ENCODE measurements at regions not wholly inside any gene's neighbourhood (a gene's known extent, or its start where the extent isn't known, plus 50 kb on each side); places are given as distances from the start of the nearest gene placed in this dataset.
"Not testable (repeated sequence)": the region's sequence is repeated elsewhere in the genome, so short reads cannot be mapped to it uniquely, and the experiment has no call there.

- no peaks in the 10 kb centered on the region for H3K4me1 Mint-ChIP-seq (ENCODE audit: low read depth)
- no peaks in the 10 kb centered on the region for H3K36me3 Mint-ChIP-seq (ENCODE audit: low read depth)
- H3K9me3 Mint-ChIP-seq = no peaks in the 10 kb centered on the region
- no peaks in the 10 kb centered on the region for H3K27me3 Mint-ChIP-seq (ENCODE audit: low read depth)
- H3K4me3 Mint-ChIP-seq = no peak overlapping the region
- no peak overlapping the region for H3K27ac Mint-ChIP-seq
Observed at GRCh38 chr2:121839584-121839983, 84.1 kb downstream of the TSN start.

DNA sequence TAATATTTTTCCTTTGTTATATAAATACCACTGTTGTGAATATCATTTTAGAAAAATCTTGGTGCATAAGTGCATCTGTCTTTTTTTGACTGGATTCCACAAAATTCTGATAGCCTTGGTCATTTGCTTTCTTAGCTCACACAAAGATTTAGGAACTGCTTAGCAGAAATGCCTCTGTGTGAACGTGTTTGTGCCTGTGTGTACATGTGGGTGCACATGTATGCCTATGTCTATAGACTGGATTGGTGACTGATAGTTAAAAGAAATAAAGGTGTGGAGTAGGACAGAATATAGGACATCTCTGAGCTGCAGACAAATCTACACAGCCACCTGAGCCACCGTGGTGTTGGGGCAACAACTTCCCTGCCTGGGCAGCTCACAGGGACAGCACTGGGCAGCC, 93.8 kb downstream of the TSN start:
- Mint-ChIP-seq H3K36me3 (ENCODE audit: low read depth) (no peaks in the 10 kb centered on the region), H3K27me3 (ENCODE audit: low read depth) (no peaks in the 10 kb centered on the region), H3K4me1 (ENCODE audit: low read depth) (no peaks in the 10 kb centered on the region), H3K27ac (no peak overlapping the region), H3K9me3 (peaks cover 3% of the 10 kb centered on the region), H3K4me3 (no peak overlapping the region)

GRCh38 chr2:121853149-121853548, 97.7 kb downstream of the TSN start:
- not testable (repeated sequence) for H3K36me3 Mint-ChIP-seq (ENCODE audit: low read depth); H3K4me1 Mint-ChIP-seq (ENCODE audit: low read depth); H3K9me3 Mint-ChIP-seq; H3K4me3 Mint-ChIP-seq; H3K27me3 Mint-ChIP-seq (ENCODE audit: low read depth); H3K27ac Mint-ChIP-seq

GRCh38 chr2:121855510-121855909, 100.1 kb downstream of the TSN start:
- H3K27ac Mint-ChIP-seq = no peak overlapping the region
- H3K36me3 Mint-ChIP-seq (ENCODE audit: low read depth) = no peaks in the 10 kb centered on the region
- no peak overlapping the region for H3K4me3 Mint-ChIP-seq
- H3K4me1 Mint-ChIP-seq (ENCODE audit: low read depth) = no peaks in the 10 kb centered on the region
- peaks cover 3% of the 10 kb centered on the region for H3K9me3 Mint-ChIP-seq
- H3K27me3 Mint-ChIP-seq (ENCODE audit: low read depth) = no peaks in the 10 kb centered on the region

- H3K27ac Mint-ChIP-seq = no peak overlapping the region
- H3K4me3 Mint-ChIP-seq = no peak overlapping the region
- H3K9me3 Mint-ChIP-seq = peaks cover 3% of the 10 kb centered on the region
- no peaks in the 10 kb centered on the region for H3K4me1 Mint-ChIP-seq (ENCODE audit: low read depth)
- H3K36me3 Mint-ChIP-seq (ENCODE audit: low read depth) = no peaks in the 10 kb centered on the region
- no peaks in the 10 kb centered on the region for H3K27me3 Mint-ChIP-seq (ENCODE audit: low read depth)
Observed at GRCh38 chr2:121856360-121856759, 100.9 kb downstream of the TSN start.

DNA sequence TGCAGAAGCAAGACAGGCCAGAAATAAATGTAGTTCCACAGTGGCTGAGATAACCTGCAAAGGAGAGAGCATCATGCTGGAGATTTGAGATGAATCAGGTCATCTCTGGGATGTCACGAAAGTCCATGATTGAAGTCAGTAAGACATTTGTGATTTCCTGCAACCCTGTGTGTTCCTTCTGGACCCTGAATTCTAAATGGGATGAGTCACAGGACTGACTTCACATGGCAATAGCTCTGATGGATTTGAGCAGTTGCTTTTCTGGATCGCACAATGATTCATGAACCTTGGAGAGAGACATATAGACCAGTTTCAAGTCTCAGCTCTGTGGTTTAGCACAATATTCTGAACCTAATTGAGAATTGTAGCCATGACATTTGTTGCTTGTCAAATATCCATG, 102.9 kb downstream of the TSN start:
- H3K4me1 Mint-ChIP-seq (ENCODE audit: low read depth) = no peaks in the 10 kb centered on the region
- H3K27me3 Mint-ChIP-seq (ENCODE audit: low read depth) = no peaks in the 10 kb centered on the region
- H3K4me3 Mint-ChIP-seq = no peak overlapping the region

DNA sequence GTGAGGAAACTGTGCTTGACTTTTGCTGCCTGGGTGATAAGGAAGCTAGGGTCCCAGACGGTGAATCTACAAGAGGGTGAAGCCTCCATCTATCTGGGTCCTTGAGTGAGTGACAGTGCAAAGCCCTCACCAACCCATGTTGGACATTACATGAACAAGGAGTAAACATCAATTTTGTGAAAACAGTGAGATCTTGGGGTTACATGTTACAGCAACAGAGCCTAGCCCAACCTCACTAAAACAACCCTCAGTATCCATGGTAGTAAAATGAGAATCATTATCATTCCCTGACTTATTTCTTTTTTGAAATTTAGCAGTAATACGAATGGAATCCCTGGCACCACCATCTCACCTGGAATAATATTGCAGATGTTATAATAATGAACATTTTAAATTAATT, 103.4 kb downstream of the TSN start:
- Mint-ChIP-seq H3K9me3 (no peaks in the 10 kb centered on the region), H3K4me1 (ENCODE audit: low read depth) (no peaks in the 10 kb centered on the region), H3K27ac (no peak overlapping the region), H3K27me3 (ENCODE audit: low read depth) (no peaks in the 10 kb centered on the region), H3K4me3 (no peak overlapping the region), H3K36me3 (ENCODE audit: low read depth) (no peaks in the 10 kb centered on the region)

More for the DNA sequence above, 102.9 kb downstream of the TSN start:
- Mint-ChIP-seq H3K9me3 (peaks cover 2% of the 10 kb centered on the region), H3K27ac (no peak overlapping the region), H3K36me3 (ENCODE audit: low read depth) (no peaks in the 10 kb centered on the region)

GRCh38 chr2:121860033-121860757, 104.7 kb downstream of the TSN start:
- Mint-ChIP-seq H3K4me1 (ENCODE audit: low read depth) (no peaks in the 10 kb centered on the region), H3K27me3 (ENCODE audit: low read depth) (no peaks in the 10 kb centered on the region), H3K36me3 (ENCODE audit: low read depth) (no peaks in the 10 kb centered on the region), H3K9me3 (no peaks in the 10 kb centered on the region), H3K4me3 (no peak overlapping the region), H3K27ac (no peak overlapping the region)

GRCh38 chr2:121860758-121861227, 105.3 kb downstream of the TSN start:
- Mint-ChIP-seq H3K27me3 (ENCODE audit: low read depth) (no peaks in the 10 kb centered on the region), H3K27ac (no peak overlapping the region), H3K9me3 (no peaks in the 10 kb centered on the region), H3K4me1 (ENCODE audit: low read depth) (no peaks in the 10 kb centered on the region), H3K36me3 (ENCODE audit: low read depth) (no peaks in the 10 kb centered on the region), H3K4me3 (no peak overlapping the region)

DNA sequence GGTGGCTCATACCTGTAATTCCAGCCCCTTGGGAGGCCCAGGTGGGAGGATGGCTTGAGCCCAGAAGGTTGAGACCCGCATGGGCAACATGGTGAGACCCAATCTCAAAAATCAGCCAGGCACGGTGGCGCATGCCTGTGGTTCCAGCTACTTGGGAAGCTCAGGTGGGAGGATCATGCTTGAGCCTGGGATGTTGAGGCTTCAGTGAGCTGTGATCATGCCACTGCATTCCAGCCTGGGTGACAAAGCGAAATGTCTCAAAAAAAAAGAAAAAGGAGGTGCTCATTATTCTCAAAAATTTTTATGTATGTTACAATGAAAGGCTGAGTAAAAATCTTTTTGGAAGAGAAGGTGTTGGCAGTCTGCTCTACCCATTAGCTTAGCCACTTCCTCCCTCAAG, 106.8 kb downstream of the TSN start:
- H3K4me3 Mint-ChIP-seq = no peak overlapping the region
- H3K4me1 Mint-ChIP-seq (ENCODE audit: low read depth) = no peaks in the 10 kb centered on the region
- H3K9me3 Mint-ChIP-seq = no peaks in the 10 kb centered on the region
- no peaks in the 10 kb centered on the region for H3K27me3 Mint-ChIP-seq (ENCODE audit: low read depth)
- H3K36me3 Mint-ChIP-seq (ENCODE audit: low read depth) = no peaks in the 10 kb centered on the region
- no peak overlapping the region for H3K27ac Mint-ChIP-seq

- H3K9me3 Mint-ChIP-seq = no peaks in the 10 kb centered on the region
- no peaks in the 10 kb centered on the region for H3K4me1 Mint-ChIP-seq (ENCODE audit: low read depth)
- H3K27me3 Mint-ChIP-seq (ENCODE audit: low read depth) = no peaks in the 10 kb centered on the region
- no peak overlapping the region for H3K27ac Mint-ChIP-seq
- no peaks in the 10 kb centered on the region for H3K36me3 Mint-ChIP-seq (ENCODE audit: low read depth)
- H3K4me3 Mint-ChIP-seq = no peak overlapping the region
Observed at GRCh38 chr2:121865914-121866313, 110.5 kb downstream of the TSN start.

DNA sequence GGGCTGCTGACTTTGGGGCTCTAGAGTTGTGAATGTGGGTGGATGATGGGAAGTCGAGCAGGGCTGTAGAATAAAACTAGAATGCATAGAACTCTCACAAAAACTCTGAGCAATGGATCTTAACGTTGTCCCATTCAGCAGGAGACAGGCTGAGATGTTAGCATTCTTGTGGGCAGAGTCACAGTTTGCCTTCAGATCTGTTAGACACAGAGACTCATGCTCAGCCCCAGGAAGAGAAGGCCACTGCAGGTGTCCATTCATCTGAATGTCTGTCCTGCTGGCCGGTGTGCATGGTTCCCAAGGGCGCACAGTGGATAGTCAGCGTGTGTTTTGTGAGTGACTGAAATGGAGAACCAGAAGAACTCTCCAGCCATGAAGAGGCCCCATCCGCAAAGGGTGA, 111.3 kb downstream of the TSN start:
- Mint-ChIP-seq H3K4me3 (no peak overlapping the region), H3K4me1 (ENCODE audit: low read depth) (no peaks in the 10 kb centered on the region), H3K9me3 (no peaks in the 10 kb centered on the region), H3K27me3 (ENCODE audit: low read depth) (no peaks in the 10 kb centered on the region), H3K27ac (no peak overlapping the region), H3K36me3 (ENCODE audit: low read depth) (no peaks in the 10 kb centered on the region)

GRCh38 chr2:121868652-121869051, 113.2 kb downstream of the TSN start:
- H3K36me3 Mint-ChIP-seq (ENCODE audit: low read depth) = no peaks in the 10 kb centered on the region
- no peaks in the 10 kb centered on the region for H3K9me3 Mint-ChIP-seq
- H3K27me3 Mint-ChIP-seq (ENCODE audit: low read depth) = no peaks in the 10 kb centered on the region
- no peak overlapping the region for H3K27ac Mint-ChIP-seq
- H3K4me1 Mint-ChIP-seq (ENCODE audit: low read depth) = no peaks in the 10 kb centered on the region
- no peak overlapping the region for H3K4me3 Mint-ChIP-seq

- H3K4me3 Mint-ChIP-seq = no peak overlapping the region
- no peaks in the 10 kb centered on the region for H3K4me1 Mint-ChIP-seq (ENCODE audit: low read depth)
- H3K27me3 Mint-ChIP-seq (ENCODE audit: low read depth) = no peaks in the 10 kb centered on the region
- H3K27ac Mint-ChIP-seq = no peak overlapping the region
- H3K36me3 Mint-ChIP-seq (ENCODE audit: low read depth) = no peaks in the 10 kb centered on the region
- H3K9me3 Mint-ChIP-seq = no peaks in the 10 kb centered on the region
Observed at GRCh38 chr2:121869363-121869762, 113.9 kb downstream of the TSN start.

GRCh38 chr2:121869873-121870272, 114.4 kb downstream of the TSN start:
- H3K27ac Mint-ChIP-seq = no peak overlapping the region
- H3K36me3 Mint-ChIP-seq (ENCODE audit: low read depth) = no peaks in the 10 kb centered on the region
- no peaks in the 10 kb centered on the region for H3K9me3 Mint-ChIP-seq
- no peaks in the 10 kb centered on the region for H3K27me3 Mint-ChIP-seq (ENCODE audit: low read depth)
- H3K4me1 Mint-ChIP-seq (ENCODE audit: low read depth) = no peaks in the 10 kb centered on the region
- no peak overlapping the region for H3K4me3 Mint-ChIP-seq

GRCh38 chr2:121872651-121873050, 117.2 kb downstream of the TSN start:
- Mint-ChIP-seq H3K4me3 (no peak overlapping the region), H3K27ac (no peak overlapping the region), H3K27me3 (ENCODE audit: low read depth) (no peaks in the 10 kb centered on the region), H3K4me1 (ENCODE audit: low read depth) (no peaks in the 10 kb centered on the region), H3K36me3 (ENCODE audit: low read depth) (no peaks in the 10 kb centered on the region), H3K9me3 (no peaks in the 10 kb centered on the region)
